COLO829 (cell line): ENCODE measurements at regions not wholly inside any gene's neighbourhood (a gene's known extent, or its start where the extent isn't known, plus 50 kb on each side); places are given as distances from the start of the nearest gene placed in this dataset.
A peak's percentile ranks its signal among the peaks of the same experiment; 100 is the strongest.
"Not testable (repeated sequence)": the region's sequence is repeated elsewhere in the genome, so short reads cannot be mapped to it uniquely, and the experiment has no call there.

Experiments
- DNase-seq: peaks from one replicate; pipeline ENCODE4 v3.0.0; 2012; ENCODE audit warnings: low spot score

- no peak for DNase-seq
Observed at GRCh38 chr16:60371591-60371990, 1637.5 kb upstream of the GOT2 start.

- DNase-seq: no peak
Observed at GRCh38 chr16:60367739-60368138, 1633.6 kb upstream of the GOT2 start.

- no peak for DNase-seq
Observed at GRCh38 chr16:60363566-60363965, 1629.5 kb upstream of the GOT2 start.

- DNase-seq: not testable (repeated sequence)
Observed at GRCh38 chr16:60359866-60360265, 1625.8 kb upstream of the GOT2 start.

GRCh38 chr16:60359412-60359811 is 1625.3 kb upstream of the GOT2 start:
- not testable (repeated sequence) for DNase-seq

GRCh38 chr16:60357876-60358522 is 1623.9 kb upstream of the GOT2 start:
- DNase-seq: not testable (repeated sequence)

- peak; percentile 75 for DNase-seq
Observed at GRCh38 chr16:60346256-60346655, 1612.1 kb upstream of the GOT2 start.

GRCh38 chr16:60337671-60338070 is 1603.6 kb upstream of the GOT2 start:
- no peak for DNase-seq

- DNase-seq: no peak
Observed at GRCh38 chr16:60331168-60331567, 1597.1 kb upstream of the GOT2 start.

GRCh38 chr16:60329108-60329507 is 1595.0 kb upstream of the GOT2 start:
- no peak for DNase-seq

GRCh38 chr16:60328152-60328551 is 1594.0 kb upstream of the GOT2 start:
- DNase-seq: no peak

GRCh38 chr16:60318486-60318885 is 1584.4 kb upstream of the GOT2 start:
- peak; percentile 64 for DNase-seq

- DNase-seq: no peak
Observed at GRCh38 chr16:60310846-60311445, 1576.8 kb upstream of the GOT2 start.

GRCh38 chr16:60304720-60305119 is 1570.6 kb upstream of the GOT2 start:
- no peak for DNase-seq

- DNase-seq: no peak
Observed at GRCh38 chr16:60304066-60304465, 1570.0 kb upstream of the GOT2 start.

- DNase-seq: no peak
Observed at GRCh38 chr16:60302676-60303075, 1568.6 kb upstream of the GOT2 start.

- DNase-seq: no peak
Observed at GRCh38 chr16:60302261-60302660, 1568.1 kb upstream of the GOT2 start.

GRCh38 chr16:60299241-60299776 is 1565.2 kb upstream of the GOT2 start:
- no peak for DNase-seq

- DNase-seq: no peak
Observed at GRCh38 chr16:60295451-60295850, 1561.3 kb upstream of the GOT2 start.

GRCh38 chr16:60285794-60286193 is 1551.7 kb upstream of the GOT2 start:
- DNase-seq: no peak

GRCh38 chr16:60279061-60279665 is 1545.0 kb upstream of the GOT2 start:
- no peak for DNase-seq

GRCh38 chr16:60274431-60275019 is 1540.4 kb upstream of the GOT2 start:
- no peak for DNase-seq

- DNase-seq: no peak
Observed at GRCh38 chr16:60271781-60272180, 1537.7 kb upstream of the GOT2 start.
